ENCODE measurements at regions not wholly inside any gene's neighbourhood (a gene's known extent, or its start where the extent isn't known, plus 50 kb on each side); places are given as distances from the start of the nearest gene placed in this dataset.
A peak's percentile ranks its signal among the peaks of the same experiment; 100 is the strongest.
"Not testable (repeated sequence)": the region's sequence is repeated elsewhere in the genome, so short reads cannot be mapped to it uniquely, and the experiment has no call there.

DNA sequence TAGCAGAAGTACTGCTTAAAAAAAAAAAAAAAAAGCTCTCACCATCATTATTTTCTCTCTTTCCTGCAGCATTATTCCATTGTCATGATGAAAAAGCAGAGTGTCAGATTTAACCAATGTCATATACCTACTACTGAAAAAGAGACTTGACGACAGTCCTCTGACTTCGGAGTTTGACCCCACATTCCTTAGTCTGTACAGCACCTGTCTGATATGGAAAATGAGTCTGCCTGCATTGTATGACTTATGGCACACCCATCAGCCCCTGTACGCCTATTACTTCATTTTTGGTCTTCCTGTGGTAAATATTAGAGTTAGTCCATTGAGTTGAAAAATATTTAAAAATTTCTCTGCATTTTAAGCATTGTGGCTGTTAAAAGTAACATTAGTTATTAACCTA is 54.5 kb upstream of the NOX4 start:
- H3K36me3 ChIP-seq, result no peaks in the 10 kb centered on the region
- no peak for DNase-seq
- WGBS, 2 donors, result 14 to 60% methylated on average over 3 of the region's 3 CpGs

DNA sequence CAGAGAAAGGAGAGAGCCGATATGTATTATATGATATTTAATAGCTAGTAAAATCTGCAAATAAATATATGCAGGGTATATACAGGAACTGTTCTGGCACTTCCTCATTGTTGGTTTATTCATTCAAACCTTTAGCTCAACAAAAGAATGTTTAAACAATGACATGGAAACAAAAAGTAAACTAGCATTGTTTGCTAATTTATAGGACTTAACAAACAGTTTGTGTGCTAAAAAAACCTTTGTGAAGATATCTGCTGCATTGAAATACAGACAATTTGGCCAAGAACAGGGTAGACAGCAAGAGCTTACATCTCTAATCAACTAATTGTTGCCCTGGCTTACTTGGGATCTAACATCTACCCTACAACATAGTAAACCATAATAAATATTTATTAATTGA is 64.6 kb upstream of the NOX4 start:
- H3K36me3 ChIP-seq; H3K27ac ChIP-seq; DNase-seq; H3K27me3 ChIP-seq; H3K9me3 ChIP-seq; intact Hi-C loops (cut with DNase I); H3K4me1 ChIP-seq; H3K4me3 ChIP-seq: not testable (repeated sequence)
- 6 to 54% methylated on average over 1 of the region's 1 CpG for WGBS, 2 donors

More for the DNA sequence above, 54.5 kb upstream of the NOX4 start:
- intact Hi-C loops (cut with DNase I), result no loop called here
- Histone ChIP-seq H3K9me3 (no peaks in the 10 kb centered on the region), H3K4me3 (no peak overlapping the region), H3K4me1 (no peaks in the 10 kb centered on the region), H3K27ac (no peak overlapping the region), H3K27me3 (no peaks in the 10 kb centered on the region)
- no peak for TF ChIP-seq POLR2A (IDR thresholded peaks at IDR 0.05)
- TF ChIP-seq, protein P1, sequence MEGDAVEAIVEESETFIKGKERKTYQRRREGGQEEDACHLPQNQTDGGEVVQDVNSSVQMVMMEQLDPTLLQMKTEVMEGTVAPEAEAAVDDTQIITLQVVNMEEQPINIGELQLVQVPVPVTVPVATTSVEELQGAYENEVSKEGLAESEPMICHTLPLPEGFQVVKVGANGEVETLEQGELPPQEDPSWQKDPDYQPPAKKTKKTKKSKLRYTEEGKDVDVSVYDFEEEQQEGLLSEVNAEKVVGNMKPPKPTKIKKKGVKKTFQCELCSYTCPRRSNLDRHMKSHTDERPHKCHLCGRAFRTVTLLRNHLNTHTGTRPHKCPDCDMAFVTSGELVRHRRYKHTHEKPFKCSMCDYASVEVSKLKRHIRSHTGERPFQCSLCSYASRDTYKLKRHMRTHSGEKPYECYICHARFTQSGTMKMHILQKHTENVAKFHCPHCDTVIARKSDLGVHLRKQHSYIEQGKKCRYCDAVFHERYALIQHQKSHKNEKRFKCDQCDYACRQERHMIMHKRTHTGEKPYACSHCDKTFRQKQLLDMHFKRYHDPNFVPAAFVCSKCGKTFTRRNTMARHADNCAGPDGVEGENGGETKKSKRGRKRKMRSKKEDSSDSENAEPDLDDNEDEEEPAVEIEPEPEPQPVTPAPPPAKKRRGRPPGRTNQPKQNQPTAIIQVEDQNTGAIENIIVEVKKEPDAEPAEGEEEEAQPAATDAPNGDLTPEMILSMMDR (IDR thresholded peaks at IDR 0.05), result no peak
- no peak for TF ChIP-seq EP300 (IDR thresholded peaks at IDR 0.05)
- no peak for TF ChIP-seq POLR2AphosphoS5 (IDR thresholded peaks at IDR 0.05)

- WGBS, 2 donors, result 12 to 51% methylated on average over 3 of the region's 3 CpGs
- H3K27ac ChIP-seq; H3K4me3 ChIP-seq; H3K27me3 ChIP-seq; DNase-seq; intact Hi-C loops (cut with DNase I); H3K4me1 ChIP-seq; H3K36me3 ChIP-seq; H3K9me3 ChIP-seq: not testable (repeated sequence)
- peak in 3 of 4 donors; percentile 21 to 75 (median 69) for TF ChIP-seq POLR2AphosphoS5 (IDR thresholded peaks at IDR 0.05)
Observed at GRCh38 chr11:89556731-89557707, 65.8 kb upstream of the NOX4 start.

- intact Hi-C loops (cut with DNase I); DNase-seq; H3K27me3 ChIP-seq; H3K9me3 ChIP-seq; H3K4me3 ChIP-seq; H3K36me3 ChIP-seq; H3K27ac ChIP-seq; H3K4me1 ChIP-seq: not testable (repeated sequence)
- WGBS, 2 donors, result 42 to 55% methylated on average over 3 of the region's 3 CpGs
Observed at GRCh38 chr11:89560598-89560997, 69.4 kb upstream of the NOX4 start.

DNA sequence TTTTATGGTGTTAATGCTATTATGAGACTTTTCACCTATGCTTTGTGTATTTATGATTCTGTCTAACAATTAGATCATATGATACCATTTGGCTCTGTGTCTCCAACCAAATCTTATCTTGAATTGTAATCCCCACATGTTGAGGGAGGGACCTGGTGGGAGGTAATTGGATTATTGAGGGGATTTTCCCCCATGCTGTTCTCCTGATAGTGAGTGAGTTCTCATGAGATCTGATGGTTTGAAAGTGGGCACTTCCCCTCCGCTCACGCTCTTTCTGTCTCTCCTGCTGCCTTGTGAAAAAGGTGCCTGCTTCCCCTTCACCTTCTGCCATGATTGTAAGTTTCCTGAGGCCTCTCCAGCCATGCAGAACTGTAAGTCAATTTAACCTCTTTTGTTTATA is 71.6 kb upstream of the NOX4 start:
- WGBS, 2 donors, result 95 to 97% methylated on average over 2 of the region's 2 CpGs
- H3K27ac ChIP-seq; H3K4me3 ChIP-seq; H3K27me3 ChIP-seq; DNase-seq; intact Hi-C loops (cut with DNase I); H3K4me1 ChIP-seq; H3K9me3 ChIP-seq; H3K36me3 ChIP-seq: not testable (repeated sequence)

DNA sequence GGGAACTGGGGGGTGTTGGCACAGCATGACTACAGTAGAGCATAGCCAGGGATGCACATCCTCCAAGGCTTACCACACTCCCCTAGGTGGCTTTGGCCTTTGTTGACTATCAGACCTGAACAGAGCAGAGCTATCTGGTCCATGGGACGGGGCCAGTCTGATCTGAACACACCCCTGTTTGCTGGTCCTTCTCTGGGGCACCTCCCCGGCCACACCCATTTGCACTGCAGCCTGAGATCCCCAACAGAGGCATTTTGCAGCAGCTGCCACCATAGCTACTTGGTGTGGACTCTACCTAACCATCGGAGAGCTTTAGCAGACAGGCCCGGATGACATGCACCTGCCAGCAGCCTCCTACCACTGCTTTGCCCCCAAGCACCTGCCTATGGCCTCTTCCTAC is 75.8 kb upstream of the NOX4 start:
- H3K27ac ChIP-seq, result no peak overlapping the region
- no peaks in the 10 kb centered on the region for H3K27me3 ChIP-seq
- intact Hi-C loops (cut with DNase I), result no loop called here
- H3K36me3 ChIP-seq, result no peaks in the 10 kb centered on the region
- 66 to 85% methylated on average over 4 of the region's 4 CpGs for WGBS, 2 donors
- TF ChIP-seq, protein P1 (IDR thresholded peaks at IDR 0.05), result no peak
- TF ChIP-seq POLR2AphosphoS5 (IDR thresholded peaks at IDR 0.05) (no peak), POLR2A (IDR thresholded peaks at IDR 0.05) (no peak), EP300 (IDR thresholded peaks at IDR 0.05) (no peak)
- no peaks in the 10 kb centered on the region for H3K4me1 ChIP-seq
- no peak for DNase-seq
- H3K4me3 ChIP-seq, result no peak overlapping the region
- no peaks in the 10 kb centered on the region for H3K9me3 ChIP-seq

DNA sequence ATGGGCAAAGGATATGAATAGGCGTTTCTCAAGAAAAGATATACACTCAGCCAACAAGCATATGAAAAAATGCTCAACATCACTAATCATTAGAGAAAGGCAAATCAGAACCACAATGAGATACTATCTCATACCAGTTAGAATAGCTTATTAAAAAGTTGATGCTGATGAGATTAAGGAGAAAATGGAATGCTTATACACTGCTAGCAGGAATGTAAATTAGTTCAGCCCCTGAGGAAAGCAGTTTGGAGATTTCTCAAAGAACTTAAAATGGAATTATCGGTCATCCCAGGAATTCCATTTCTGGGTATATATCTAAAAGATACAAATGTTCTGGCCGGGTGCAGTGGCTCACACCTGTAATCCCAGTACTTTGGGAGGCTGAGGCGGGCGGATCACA is 78.2 kb upstream of the NOX4 start:
- H3K27me3 ChIP-seq; H3K27ac ChIP-seq; DNase-seq; H3K4me1 ChIP-seq; H3K36me3 ChIP-seq; H3K4me3 ChIP-seq; H3K9me3 ChIP-seq; intact Hi-C loops (cut with DNase I): not testable (repeated sequence)
- WGBS, 2 donors, result 76 to 86% methylated on average over 5 of the region's 5 CpGs

GRCh38 chr11:89571706-89572105 is 80.5 kb upstream of the NOX4 start:
- DNase-seq; intact Hi-C loops (cut with DNase I); H3K4me3 ChIP-seq; H3K27ac ChIP-seq; H3K9me3 ChIP-seq; H3K27me3 ChIP-seq; H3K4me1 ChIP-seq; H3K36me3 ChIP-seq: not testable (repeated sequence)
- WGBS, 2 donors, result 81 to 89% methylated on average over 2 of the region's 2 CpGs

- DNase-seq; H3K27ac ChIP-seq; intact Hi-C loops (cut with DNase I); H3K4me1 ChIP-seq; H3K27me3 ChIP-seq; H3K36me3 ChIP-seq; H3K4me3 ChIP-seq; H3K9me3 ChIP-seq: not testable (repeated sequence)
Observed at GRCh38 chr11:89575846-89576245, 84.7 kb upstream of the NOX4 start.

DNA sequence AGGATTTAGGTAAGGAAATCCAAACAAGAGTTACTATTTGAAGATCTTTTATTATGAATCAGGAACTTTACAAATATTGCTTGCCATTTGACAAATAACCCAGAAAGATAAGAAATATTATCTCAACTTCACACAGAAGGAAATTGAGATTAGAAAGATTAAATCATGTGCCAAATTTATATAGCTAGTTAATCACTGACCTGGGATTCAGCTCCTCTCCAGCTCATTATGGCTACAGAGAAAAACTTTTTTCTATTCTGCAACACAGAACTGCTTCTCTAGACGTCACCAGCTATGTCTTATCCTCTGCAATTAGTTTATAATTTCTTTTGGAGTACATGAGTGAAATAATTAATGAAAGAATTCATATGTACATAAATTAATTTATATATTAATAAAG is 86.3 kb upstream of the NOX4 start:
- H3K4me1 ChIP-seq; DNase-seq; H3K4me3 ChIP-seq; H3K27ac ChIP-seq; H3K27me3 ChIP-seq; intact Hi-C loops (cut with DNase I); H3K9me3 ChIP-seq; H3K36me3 ChIP-seq: not testable (repeated sequence)
- WGBS, 2 donors, result 16 to 51% methylated on average over 1 of the region's 1 CpG
